ENCODE measurements at regions not wholly inside any gene's neighbourhood (a gene's known extent, or its start where the extent isn't known, plus 50 kb on each side); places are given as distances from the start of the nearest gene placed in this dataset.

DNA sequence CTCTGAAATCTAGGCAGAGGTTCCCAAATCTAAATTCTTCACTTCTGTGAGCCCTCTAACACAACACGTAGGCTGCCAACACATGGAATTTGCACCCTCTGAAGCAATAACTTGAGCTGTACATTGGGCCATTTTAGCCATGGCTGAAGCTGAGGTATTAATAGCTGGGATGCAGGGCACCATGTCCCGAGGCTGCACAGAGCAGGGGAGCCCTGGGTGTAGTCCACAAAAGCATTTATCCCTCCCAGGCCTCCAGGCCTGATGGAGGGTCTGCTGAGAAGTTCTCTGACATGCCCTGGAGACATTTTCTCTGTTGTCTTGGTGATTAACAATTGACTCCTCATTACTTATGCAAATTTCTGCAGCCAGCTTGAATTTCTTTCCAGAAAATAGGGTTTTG, 127.9 kb downstream of the PABPC4L start:
- no peak overlapping the region for H3K4me3 ChIP-seq (ENCODE audit: low read depth, low read length, poor library complexity, severe bottlenecking)
- CTCF ChIA-PET, result no interaction called here

DNA sequence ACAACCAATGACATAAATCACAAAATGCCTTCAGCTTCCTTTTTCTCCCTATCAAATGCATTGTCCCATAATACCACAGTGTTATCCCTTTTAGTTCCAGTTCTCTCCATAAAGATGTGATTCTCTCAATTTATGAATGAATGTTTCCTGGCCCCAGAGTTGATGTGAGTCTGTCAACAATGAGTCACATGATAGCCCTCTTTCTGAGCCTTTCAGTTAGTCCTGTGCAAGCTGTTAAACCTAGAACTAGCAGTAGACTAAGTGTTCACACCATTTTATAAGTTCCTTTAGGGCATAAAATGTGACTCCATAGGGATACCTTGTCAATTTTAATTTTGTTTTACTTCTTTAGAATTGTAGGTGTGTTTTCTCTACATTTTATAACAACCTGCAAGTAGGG, 129.5 kb downstream of the PABPC4L start:
- no peak for DNase-seq (ENCODE audit: low spot score)
- Histone ChIP-seq H3K36me3 (ENCODE audit: insufficient read depth, low read length, poor library complexity, severe bottlenecking) (no peaks in the 10 kb centered on the region), H3K9me3 (ENCODE audit: low read depth, low read length, poor library complexity, severe bottlenecking) (no peaks in the 10 kb centered on the region), H3K27ac (ENCODE audit: low read depth, low read length, poor library complexity, severe bottlenecking) (no peak overlapping the region), H3K4me3 (ENCODE audit: low read depth, low read length, poor library complexity, severe bottlenecking) (no peak overlapping the region), H3K27me3 (replicated peaks; ENCODE audit: insufficient read depth, low read depth, low read length, poor library complexity) (no peaks in the 10 kb centered on the region), H3K4me1 (ENCODE audit: insufficient read depth, low read length, poor library complexity, severe bottlenecking) (no peaks in the 10 kb centered on the region)
- intact Hi-C loops (cut with micrococcal nuclease; ENCODE audit: unreplicated experiment), result no loop called here
- BruUV-seq (replicated peaks), result no TSS peak
- ChIA-PET POLR2A (ENCODE audit: low non-redundant PET) (no interaction called here), CTCF (no interaction called here)
- TF ChIP-seq EZH2 (IDR thresholded peaks at IDR 0.05; ENCODE audit: borderline replicate concordance, low read depth, low read length, poor library complexity, severe bottlenecking), result no peak
- TF ChIP-seq, protein P1, sequence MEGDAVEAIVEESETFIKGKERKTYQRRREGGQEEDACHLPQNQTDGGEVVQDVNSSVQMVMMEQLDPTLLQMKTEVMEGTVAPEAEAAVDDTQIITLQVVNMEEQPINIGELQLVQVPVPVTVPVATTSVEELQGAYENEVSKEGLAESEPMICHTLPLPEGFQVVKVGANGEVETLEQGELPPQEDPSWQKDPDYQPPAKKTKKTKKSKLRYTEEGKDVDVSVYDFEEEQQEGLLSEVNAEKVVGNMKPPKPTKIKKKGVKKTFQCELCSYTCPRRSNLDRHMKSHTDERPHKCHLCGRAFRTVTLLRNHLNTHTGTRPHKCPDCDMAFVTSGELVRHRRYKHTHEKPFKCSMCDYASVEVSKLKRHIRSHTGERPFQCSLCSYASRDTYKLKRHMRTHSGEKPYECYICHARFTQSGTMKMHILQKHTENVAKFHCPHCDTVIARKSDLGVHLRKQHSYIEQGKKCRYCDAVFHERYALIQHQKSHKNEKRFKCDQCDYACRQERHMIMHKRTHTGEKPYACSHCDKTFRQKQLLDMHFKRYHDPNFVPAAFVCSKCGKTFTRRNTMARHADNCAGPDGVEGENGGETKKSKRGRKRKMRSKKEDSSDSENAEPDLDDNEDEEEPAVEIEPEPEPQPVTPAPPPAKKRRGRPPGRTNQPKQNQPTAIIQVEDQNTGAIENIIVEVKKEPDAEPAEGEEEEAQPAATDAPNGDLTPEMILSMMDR (conservative IDR thresholded peaks at IDR 0.05; ENCODE audit: low read depth, low read length), result no peak

More for the DNA sequence above, 127.9 kb downstream of the PABPC4L start:
- BruUV-seq (replicated peaks), result no TSS peak
- POLR2A ChIA-PET (ENCODE audit: low non-redundant PET), result no interaction called here
- no peaks in the 10 kb centered on the region for H3K9me3 ChIP-seq (ENCODE audit: low read depth, low read length, poor library complexity, severe bottlenecking)
- no peak for DNase-seq (ENCODE audit: low spot score)
- TF ChIP-seq, protein P1 (conservative IDR thresholded peaks at IDR 0.05; ENCODE audit: low read depth, low read length), result no peak
- no peak for TF ChIP-seq EZH2 (IDR thresholded peaks at IDR 0.05; ENCODE audit: borderline replicate concordance, low read depth, low read length, poor library complexity, severe bottlenecking)
- H3K4me1 ChIP-seq (ENCODE audit: insufficient read depth, low read length, poor library complexity, severe bottlenecking), result no peaks in the 10 kb centered on the region
- no peaks in the 10 kb centered on the region for H3K27me3 ChIP-seq (replicated peaks; ENCODE audit: insufficient read depth, low read depth, low read length, poor library complexity)
- intact Hi-C loops (cut with micrococcal nuclease; ENCODE audit: unreplicated experiment), result no loop called here
- H3K27ac ChIP-seq (ENCODE audit: low read depth, low read length, poor library complexity, severe bottlenecking), result no peak overlapping the region
- no peaks in the 10 kb centered on the region for H3K36me3 ChIP-seq (ENCODE audit: insufficient read depth, low read length, poor library complexity, severe bottlenecking)

DNA sequence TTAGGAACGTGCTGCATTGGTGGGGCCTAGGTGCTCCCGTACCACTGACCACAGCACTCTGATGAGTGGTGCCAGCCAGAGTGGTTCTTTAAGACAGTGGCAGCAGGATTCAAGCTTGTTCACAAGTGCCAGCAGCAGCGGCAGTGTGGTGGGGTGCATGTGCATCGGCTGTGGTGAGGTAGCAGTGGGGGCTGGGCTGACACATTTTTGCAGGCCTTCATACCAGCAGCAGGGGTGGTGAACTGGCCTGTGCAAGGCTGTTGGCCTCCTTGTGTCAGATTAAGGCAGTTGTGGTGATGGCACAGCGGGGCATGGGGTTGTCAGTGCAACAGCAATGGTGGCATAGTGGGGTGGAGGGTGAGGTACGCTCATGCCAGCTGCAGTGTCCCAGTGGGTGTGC, 131.4 kb downstream of the PABPC4L start:
- no peak for TF ChIP-seq EZH2 (IDR thresholded peaks at IDR 0.05; ENCODE audit: borderline replicate concordance, low read depth, low read length, poor library complexity, severe bottlenecking)
- TF ChIP-seq, protein P1 (conservative IDR thresholded peaks at IDR 0.05; ENCODE audit: low read depth, low read length), result no peak
- Histone ChIP-seq H3K36me3 (ENCODE audit: insufficient read depth, low read length, poor library complexity, severe bottlenecking) (no peaks in the 10 kb centered on the region), H3K4me1 (ENCODE audit: insufficient read depth, low read length, poor library complexity, severe bottlenecking) (no peaks in the 10 kb centered on the region), H3K4me3 (ENCODE audit: low read depth, low read length, poor library complexity, severe bottlenecking) (no peak overlapping the region), H3K27me3 (replicated peaks; ENCODE audit: insufficient read depth, low read depth, low read length, poor library complexity) (no peaks in the 10 kb centered on the region), H3K9me3 (ENCODE audit: low read depth, low read length, poor library complexity, severe bottlenecking) (no peaks in the 10 kb centered on the region), H3K27ac (ENCODE audit: low read depth, low read length, poor library complexity, severe bottlenecking) (no peak overlapping the region)
- ChIA-PET POLR2A (ENCODE audit: low non-redundant PET) (no interaction called here), CTCF (no interaction called here)
- no peak for DNase-seq (ENCODE audit: low spot score)
- BruUV-seq (replicated peaks), result no TSS peak
- intact Hi-C loops (cut with micrococcal nuclease; ENCODE audit: unreplicated experiment), result no loop called here
